Hindlimb muscle (tissue), 1 donor: ENCODE measurements at regions not wholly inside any gene's neighbourhood (a gene's known extent, or its start where the extent isn't known, plus 50 kb on each side); places are given as distances from the start of the nearest gene placed in this dataset.
A peak's percentile ranks its signal among the peaks of the same experiment; 100 is the strongest.

ENCODE experiments used
- DNase-seq: peaks from one replicate; pipeline ENCODE4 v3.0.0-alpha.2; 2013

- peak; percentile 15 for DNase-seq
Measured at GRCh38 chr9:16099732-16100536, 547.1 kb downstream of the CCDC171 start.

GRCh38 chr9:16100537-16101091, 547.8 kb downstream of the CCDC171 start:
- peak; percentile 53 for DNase-seq

- no peak for DNase-seq
Measured at GRCh38 chr9:16102154-16102553, 549.3 kb downstream of the CCDC171 start.

GRCh38 chr9:16103620-16104397, 551.0 kb downstream of the CCDC171 start:
- DNase-seq: peak; percentile 34

- peak; percentile 14 for DNase-seq
Measured at GRCh38 chr9:16105168-16106020, 552.6 kb downstream of the CCDC171 start.

GRCh38 chr9:16106021-16106571, 553.3 kb downstream of the CCDC171 start:
- peak; percentile 18 for DNase-seq

GRCh38 chr9:16112116-16112515, 559.3 kb downstream of the CCDC171 start:
- no peak for DNase-seq

- no peak for DNase-seq
Measured at GRCh38 chr9:16115994-16116393, 563.2 kb downstream of the CCDC171 start.

GRCh38 chr9:16118043-16118442, 565.2 kb downstream of the CCDC171 start:
- no peak for DNase-seq

GRCh38 chr9:16119261-16120230, 566.7 kb downstream of the CCDC171 start:
- no peak for DNase-seq

GRCh38 chr9:16120231-16120641, 567.4 kb downstream of the CCDC171 start:
- no peak for DNase-seq

- no peak for DNase-seq
Measured at GRCh38 chr9:16120727-16121126, 567.9 kb downstream of the CCDC171 start.

GRCh38 chr9:16121168-16121567, 568.3 kb downstream of the CCDC171 start:
- DNase-seq: no peak

- no peak for DNase-seq
Measured at GRCh38 chr9:16121601-16122286, 568.9 kb downstream of the CCDC171 start.

- no peak for DNase-seq
Measured at GRCh38 chr9:16125629-16126028, 572.8 kb downstream of the CCDC171 start.

GRCh38 chr9:16126042-16126441, 573.2 kb downstream of the CCDC171 start:
- no peak for DNase-seq

- no peak for DNase-seq
Measured at GRCh38 chr9:16128003-16128402, 575.2 kb downstream of the CCDC171 start.

- no peak for DNase-seq
Measured at GRCh38 chr9:16131264-16131663, 578.4 kb downstream of the CCDC171 start.

- no peak for DNase-seq
Measured at GRCh38 chr9:16132513-16132912, 579.7 kb downstream of the CCDC171 start.

GRCh38 chr9:16133032-16133431, 580.2 kb downstream of the CCDC171 start:
- DNase-seq: no peak
